BLaER1 treated with 17β-estradiol and CSF1 and Interleukin-3, amounts not matched to agents 10 nM and 100 nM (cell line): ENCODE measurements at regions not wholly inside any gene's neighbourhood (a gene's known extent, or its start where the extent isn't known, plus 50 kb on each side); places are given as distances from the start of the nearest gene placed in this dataset.
A peak's percentile ranks its signal among the peaks of the same experiment; 100 is the strongest.

Experiments used
- H3K27ac ChIP-seq, 11 experiments: shearing (Covaris generic); formaldehyde crosslinking; 2 replicates each; pipeline ENCODE4 v1.8.1; 2022
- H3K27me3 ChIP-seq, 11 experiments: shearing (Covaris generic); formaldehyde crosslinking; 2 replicates each; pipeline ENCODE4 v1.8.1; 2022
- H3K36me3 ChIP-seq, 11 experiments: shearing (Covaris generic); formaldehyde crosslinking; 2 replicates each; pipeline ENCODE4 v1.8.1; 2022
- H3K4me1 ChIP-seq, 10 experiments: shearing (Covaris generic); formaldehyde crosslinking; 2 replicates each; pipeline ENCODE4 v1.8.1; 2022
- H3K4me2 ChIP-seq, 11 experiments: shearing (Covaris generic); formaldehyde crosslinking; 2 replicates each; pipeline ENCODE4 v1.8.1; 2022
- H3K4me3 ChIP-seq, 10 experiments: shearing (Covaris generic); formaldehyde crosslinking; 2 replicates each; pipeline ENCODE4 v1.8.1; 2022
- H3K9ac ChIP-seq, 11 experiments: shearing (Covaris generic); formaldehyde crosslinking; 2 replicates each; pipeline ENCODE4 v1.8.1; 2022
- H3K9me3 ChIP-seq, 11 experiments: shearing (Covaris generic); formaldehyde crosslinking; replicated peaks in 1 of 11; 2 replicates each; pipeline ENCODE4 v1.8.1; 2022
- H4K20me1 ChIP-seq, 11 experiments: shearing (Covaris generic); formaldehyde crosslinking; 2 replicates each; pipeline ENCODE4 v1.8.1; 2022
- Cebpa-rat ChIP-seq, 11 experiments: shearing (Covaris generic); IDR thresholded peaks; 2 replicates each; pipeline ENCODE4 v1.8.1; 2022

DNA sequence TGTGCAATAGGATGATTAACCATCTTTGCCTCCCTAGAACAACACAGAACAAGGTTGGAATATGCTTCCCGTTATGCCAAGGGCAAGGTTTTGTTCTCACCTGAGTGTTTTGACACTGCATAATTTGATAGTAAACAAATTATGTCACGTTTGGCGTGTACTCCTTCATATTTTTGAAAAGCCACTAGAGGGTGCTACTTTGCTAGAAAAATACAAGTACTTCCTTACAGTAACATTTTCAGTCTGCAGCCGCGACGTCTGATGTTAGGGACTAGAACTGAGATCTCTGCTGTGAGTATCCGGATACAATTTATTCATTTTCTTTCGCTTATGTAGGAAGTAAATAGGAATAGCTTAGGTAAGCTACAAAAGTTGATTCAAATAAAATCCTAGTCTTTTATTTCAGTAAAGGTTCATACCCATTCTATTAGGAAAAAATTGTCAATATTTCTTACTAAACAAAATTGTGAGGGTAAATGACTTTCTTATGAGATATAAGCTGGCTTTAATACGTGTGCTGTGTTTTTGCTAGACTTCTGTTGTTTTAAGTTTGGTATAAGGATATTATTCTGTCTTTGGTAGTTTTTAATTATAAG is 181.1 kb upstream of the WDFY3 start:
- H3K4me2 ChIP-seq, result peak overlapping the region in 2 of 11 experiments; percentile 17 to 39; a peak in 1 of 22 replicates
- H3K36me3 ChIP-seq, result no peaks in the 10 kb centered on the region
- peaks cover 0 to 7% (median 4%) of the 10 kb centered on the region in 10 experiments; a peak in 7 of 20 replicates for H3K4me1 ChIP-seq
- no peak for TF ChIP-seq Cebpa-rat (IDR thresholded peaks at IDR 0.05)
- H3K27ac ChIP-seq, result no peak overlapping the region; a peak in 1 of 22 replicates
- no peaks in the 10 kb centered on the region for H4K20me1 ChIP-seq
- H3K9me3 ChIP-seq, result no peaks in the 10 kb centered on the region
- no peak overlapping the region for H3K4me3 ChIP-seq
- H3K9ac ChIP-seq, result no peak overlapping the region
- H3K27me3 ChIP-seq, result no peaks in the 10 kb centered on the region

DNA sequence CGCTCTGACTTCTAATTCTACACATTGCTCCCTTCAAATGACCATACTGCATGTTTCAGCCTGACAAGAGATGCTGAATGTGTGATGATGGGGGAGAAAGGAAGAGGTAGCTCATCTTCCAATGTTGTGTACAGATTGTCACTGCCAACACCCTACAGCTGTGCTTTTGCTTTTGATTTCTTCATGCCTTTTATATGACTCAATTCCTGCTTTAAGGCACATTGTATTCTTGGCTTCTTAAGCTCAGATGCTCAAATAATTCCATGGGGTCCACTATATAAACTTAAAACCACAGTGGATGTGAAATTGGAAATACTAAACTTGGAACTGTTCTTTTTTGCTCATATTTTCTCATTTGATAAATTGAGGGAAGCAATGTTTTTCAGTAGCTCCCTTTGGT is 183.2 kb upstream of the WDFY3 start:
- no peak overlapping the region for H3K4me3 ChIP-seq
- H4K20me1 ChIP-seq, result no peaks in the 10 kb centered on the region
- no peak for TF ChIP-seq Cebpa-rat (IDR thresholded peaks at IDR 0.05)
- H3K27me3 ChIP-seq, result no peaks in the 10 kb centered on the region
- no peaks in the 10 kb centered on the region for H3K4me1 ChIP-seq
- no peak overlapping the region for H3K4me2 ChIP-seq
- no peaks in the 10 kb centered on the region for H3K36me3 ChIP-seq
- H3K9me3 ChIP-seq, result no peaks in the 10 kb centered on the region
- H3K27ac ChIP-seq, result no peak overlapping the region
- no peak overlapping the region for H3K9ac ChIP-seq

DNA sequence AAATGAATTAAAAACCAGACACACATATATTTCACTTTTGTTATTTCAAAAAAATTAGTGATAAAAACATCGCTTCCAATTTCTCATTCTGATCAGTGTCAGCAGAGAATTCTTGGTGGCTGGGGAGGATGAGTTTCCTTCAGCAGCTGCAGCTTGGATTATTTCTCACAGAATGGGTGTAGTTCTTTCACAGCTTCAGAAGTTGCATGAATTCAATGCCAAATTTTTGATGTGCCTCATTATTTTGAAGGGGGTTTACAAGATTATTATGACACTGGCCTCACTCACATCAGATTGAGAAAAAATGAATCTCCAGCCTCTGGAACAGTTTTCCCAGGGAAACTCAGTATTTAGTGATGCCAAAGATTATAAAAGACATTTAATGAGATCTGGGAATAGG is 184.9 kb upstream of the WDFY3 start:
- Histone ChIP-seq H3K4me3 (no peak overlapping the region), H3K27ac (no peak overlapping the region), H3K27me3 (no peaks in the 10 kb centered on the region), H3K4me1 (no peaks in the 10 kb centered on the region), H3K9me3 (no peaks in the 10 kb centered on the region), H3K4me2 (no peak overlapping the region), H4K20me1 (no peaks in the 10 kb centered on the region), H3K36me3 (no peaks in the 10 kb centered on the region), H3K9ac (no peak overlapping the region)
- TF ChIP-seq Cebpa-rat (IDR thresholded peaks at IDR 0.05), result no peak

- H3K27ac ChIP-seq, result no peak overlapping the region
- H3K9ac ChIP-seq, result no peak overlapping the region
- H3K9me3 ChIP-seq, result no peaks in the 10 kb centered on the region
- no peaks in the 10 kb centered on the region for H3K4me1 ChIP-seq
- no peaks in the 10 kb centered on the region for H3K27me3 ChIP-seq
- H3K4me3 ChIP-seq, result no peak overlapping the region
- H3K36me3 ChIP-seq, result no peaks in the 10 kb centered on the region
- no peak for TF ChIP-seq Cebpa-rat (IDR thresholded peaks at IDR 0.05)
- H4K20me1 ChIP-seq, result no peaks in the 10 kb centered on the region
- H3K4me2 ChIP-seq, result no peak overlapping the region
Observed at GRCh38 chr4:85151786-85152185, 185.3 kb upstream of the WDFY3 start.

- Histone ChIP-seq H3K4me3 (no peak overlapping the region), H3K36me3 (no peaks in the 10 kb centered on the region), H3K27me3 (no peaks in the 10 kb centered on the region), H3K4me2 (no peak overlapping the region), H4K20me1 (no peaks in the 10 kb centered on the region), H3K9me3 (no peaks in the 10 kb centered on the region), H3K4me1 (no peaks in the 10 kb centered on the region), H3K9ac (no peak overlapping the region), H3K27ac (no peak overlapping the region)
- no peak for TF ChIP-seq Cebpa-rat (IDR thresholded peaks at IDR 0.05)
Observed at GRCh38 chr4:85152480-85152879, 186.0 kb upstream of the WDFY3 start.

DNA sequence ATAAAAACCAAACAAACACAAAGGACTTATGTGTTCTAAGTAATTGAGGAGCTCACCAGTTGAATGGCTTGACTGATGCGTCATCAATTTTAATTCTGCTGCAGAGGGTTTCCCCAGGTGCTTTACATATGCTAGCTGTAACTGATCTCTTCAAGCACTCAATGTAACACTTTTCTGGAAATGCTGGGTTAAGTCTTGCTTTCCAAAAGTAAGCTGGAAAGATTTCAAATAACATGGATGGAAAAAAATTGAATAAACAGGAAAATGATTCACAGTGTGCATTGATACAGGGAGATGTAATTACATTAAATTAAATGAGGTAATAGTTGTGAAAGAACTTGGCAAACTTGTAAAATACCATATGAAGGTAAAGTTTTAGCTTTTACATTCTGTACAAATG is 186.7 kb upstream of the WDFY3 start:
- no peak for TF ChIP-seq Cebpa-rat (IDR thresholded peaks at IDR 0.05)
- Histone ChIP-seq H3K4me2 (no peak overlapping the region), H3K4me3 (no peak overlapping the region), H3K9me3 (no peaks in the 10 kb centered on the region), H3K27ac (no peak overlapping the region), H3K36me3 (no peaks in the 10 kb centered on the region), H3K4me1 (no peaks in the 10 kb centered on the region), H4K20me1 (no peaks in the 10 kb centered on the region), H3K27me3 (no peaks in the 10 kb centered on the region), H3K9ac (no peak overlapping the region)

DNA sequence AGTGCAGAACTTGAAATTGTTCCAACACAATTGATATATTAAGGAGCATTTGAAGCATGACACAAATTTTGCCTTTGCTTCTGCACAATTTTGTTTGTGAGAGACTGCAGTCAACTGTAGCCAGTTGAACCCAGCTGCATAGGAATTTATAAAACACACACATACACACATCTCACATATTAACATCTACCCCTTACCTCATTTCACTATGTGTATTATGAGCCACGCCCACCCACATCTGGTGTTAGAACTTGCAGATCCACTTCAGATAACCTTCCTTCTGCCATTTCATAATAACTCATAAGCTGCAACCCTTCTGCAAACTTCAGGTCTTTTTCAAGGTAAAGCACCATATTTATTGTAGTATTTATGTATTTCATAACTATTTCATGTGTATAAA is 188.1 kb upstream of the WDFY3 start:
- no peaks in the 10 kb centered on the region for H3K9me3 ChIP-seq
- no peaks in the 10 kb centered on the region for H3K27me3 ChIP-seq
- H3K4me3 ChIP-seq, result no peak overlapping the region
- H3K27ac ChIP-seq, result no peak overlapping the region
- H3K4me2 ChIP-seq, result no peak overlapping the region
- no peaks in the 10 kb centered on the region for H3K4me1 ChIP-seq
- TF ChIP-seq Cebpa-rat (IDR thresholded peaks at IDR 0.05), result no peak
- H3K9ac ChIP-seq, result no peak overlapping the region
- H3K36me3 ChIP-seq, result no peaks in the 10 kb centered on the region
- no peaks in the 10 kb centered on the region for H4K20me1 ChIP-seq

GRCh38 chr4:85165808-85166207 is 199.3 kb upstream of the WDFY3 start:
- Histone ChIP-seq H3K36me3 (no peaks in the 10 kb centered on the region), H3K4me2 (no peak overlapping the region), H3K9me3 (peaks cover 0 to 9% (median 0%) of the 10 kb centered on the region in 11 experiments; a peak in 2 of 22 replicates), H3K4me3 (no peak overlapping the region), H3K4me1 (no peaks in the 10 kb centered on the region), H3K27ac (no peak overlapping the region), H3K27me3 (no peaks in the 10 kb centered on the region), H4K20me1 (no peaks in the 10 kb centered on the region), H3K9ac (no peak overlapping the region)
- TF ChIP-seq Cebpa-rat (IDR thresholded peaks at IDR 0.05), result no peak

GRCh38 chr4:85166318-85166717 is 199.8 kb upstream of the WDFY3 start:
- H3K36me3 ChIP-seq, result no peaks in the 10 kb centered on the region
- no peak overlapping the region for H3K4me3 ChIP-seq
- no peak overlapping the region for H3K4me2 ChIP-seq
- no peak overlapping the region for H3K9ac ChIP-seq
- no peaks in the 10 kb centered on the region for H3K4me1 ChIP-seq
- no peak overlapping the region for H3K27ac ChIP-seq
- TF ChIP-seq Cebpa-rat (IDR thresholded peaks at IDR 0.05), result no peak
- no peaks in the 10 kb centered on the region for H4K20me1 ChIP-seq
- peaks cover 0 to 9% (median 0%) of the 10 kb centered on the region in 11 experiments; a peak in 2 of 22 replicates for H3K9me3 ChIP-seq
- no peaks in the 10 kb centered on the region for H3K27me3 ChIP-seq

DNA sequence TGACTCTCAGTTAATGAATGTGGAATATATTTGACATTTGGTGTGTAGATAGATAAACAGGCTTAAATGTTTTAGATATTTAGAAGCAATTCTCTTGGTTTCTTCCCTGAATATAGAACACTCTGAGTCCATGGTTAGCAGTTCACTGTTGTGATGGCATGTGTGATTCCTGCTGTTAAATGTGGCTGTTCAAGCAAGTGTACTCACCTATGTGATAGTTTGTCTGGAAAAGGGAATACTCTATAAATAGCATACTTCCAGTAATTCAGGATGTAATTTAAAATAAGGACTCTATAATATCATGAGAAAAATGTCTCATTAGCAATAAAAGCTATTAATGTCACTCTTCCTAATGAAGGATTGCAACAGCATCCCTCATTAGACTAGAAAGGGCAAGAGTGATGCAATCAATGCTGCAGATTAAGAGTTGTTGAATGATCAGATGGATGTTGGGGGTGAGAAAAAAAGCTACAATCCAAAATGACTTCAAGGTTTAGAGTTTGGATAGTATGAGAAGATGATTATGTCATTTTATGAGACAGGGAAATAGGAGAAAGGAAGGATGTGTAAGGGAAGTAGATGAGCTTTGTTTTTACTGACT is 201.8 kb upstream of the WDFY3 start:
- Histone ChIP-seq H3K4me1 (no peaks in the 10 kb centered on the region), H3K36me3 (no peaks in the 10 kb centered on the region), H3K9ac (no peak overlapping the region), H3K4me2 (no peak overlapping the region), H3K27me3 (no peaks in the 10 kb centered on the region), H3K9me3 (peaks cover 0 to 9% (median 0%) of the 10 kb centered on the region in 11 experiments; a peak in 2 of 22 replicates), H3K27ac (no peak overlapping the region), H4K20me1 (no peaks in the 10 kb centered on the region), H3K4me3 (no peak overlapping the region)
- no peak for TF ChIP-seq Cebpa-rat (IDR thresholded peaks at IDR 0.05)
